GM21825 (cell line): ENCODE measurements at regions not wholly inside any gene's neighbourhood (a gene's known extent, or its start where the extent isn't known, plus 50 kb on each side); places are given as distances from the start of the nearest gene placed in this dataset.
"Not testable (repeated sequence)": the region's sequence is repeated elsewhere in the genome, so short reads cannot be mapped to it uniquely, and the experiment has no call there.

ENCODE experiments used
- ATAC-seq: cut with Tn5 transposase; IDR thresholded peaks from one replicate; pipeline ENCODE4 v1.9.1; 2021; ENCODE audit warnings: mild to moderate bottlenecking, moderate library complexity; ENCODE audit not compliant: unreplicated experiment

DNA sequence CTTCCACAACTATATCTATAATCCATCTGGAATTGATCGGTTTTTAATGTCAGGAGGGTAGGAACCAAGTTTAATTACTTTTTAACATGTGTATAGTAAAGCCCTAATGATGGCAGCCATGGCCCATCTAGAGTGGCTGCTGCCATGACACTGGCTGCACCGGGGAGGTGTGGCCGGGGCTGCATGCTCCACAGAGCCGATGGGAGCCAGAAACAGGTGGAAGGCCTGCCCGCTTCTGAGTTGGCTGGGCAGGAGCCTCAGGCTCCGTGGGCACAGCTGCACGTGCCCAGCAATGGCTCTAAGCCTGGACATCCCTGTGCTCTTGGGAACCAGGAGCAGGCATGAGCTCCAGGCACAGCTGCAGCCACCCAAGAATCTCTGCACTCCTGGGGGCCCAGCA lies 73.0 kb downstream of the GBP6 start:
- ATAC-seq, result no peak

DNA sequence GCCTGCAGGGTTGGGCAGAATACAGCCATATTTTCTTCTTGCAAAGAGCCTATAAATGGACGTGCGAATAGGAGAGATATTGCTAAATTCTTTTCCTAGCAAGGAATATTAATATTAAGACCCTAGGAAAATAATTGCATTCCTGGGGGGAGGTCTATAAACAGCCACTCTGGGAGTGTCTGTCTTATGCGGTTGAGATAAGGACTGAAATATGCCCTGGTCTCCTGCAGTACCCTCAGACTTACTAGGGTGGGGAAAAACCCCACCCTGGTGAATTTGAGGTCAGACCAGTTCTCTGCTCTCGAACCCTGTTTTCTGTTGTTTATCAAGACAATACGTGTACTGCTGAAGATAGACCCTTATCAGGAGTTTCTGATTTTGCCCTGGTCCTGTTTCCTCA lies 74.4 kb downstream of the GBP6 start:
- not testable (repeated sequence) for ATAC-seq

- no peak for ATAC-seq
These were observed 77.1 kb downstream of the GBP6 start for GRCh38 chr1:89440911-89441310.

DNA sequence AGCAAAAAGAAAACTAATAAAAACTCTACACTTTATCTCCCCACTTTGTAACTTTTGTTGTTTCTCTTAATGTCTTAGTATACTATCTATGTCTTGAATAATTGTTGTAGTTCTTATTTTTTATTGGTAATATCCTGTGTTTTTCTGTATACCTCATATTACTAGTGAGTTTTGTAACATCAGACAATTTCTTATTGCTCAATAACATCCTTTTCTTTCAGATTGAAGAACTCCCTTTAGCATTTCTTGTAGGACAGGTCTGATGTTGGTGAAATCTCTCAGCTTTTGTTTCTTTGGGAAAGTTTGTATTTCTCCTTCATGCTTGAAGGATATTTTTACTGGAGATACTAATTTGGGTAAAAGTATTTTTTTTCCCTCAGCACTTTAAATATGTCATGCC lies 79.8 kb upstream of the LRRC8B start:
- ATAC-seq, result no peak

GRCh38 chr1:89451011-89451410 lies 73.6 kb upstream of the LRRC8B start:
- peak; percentile 54 for ATAC-seq

DNA sequence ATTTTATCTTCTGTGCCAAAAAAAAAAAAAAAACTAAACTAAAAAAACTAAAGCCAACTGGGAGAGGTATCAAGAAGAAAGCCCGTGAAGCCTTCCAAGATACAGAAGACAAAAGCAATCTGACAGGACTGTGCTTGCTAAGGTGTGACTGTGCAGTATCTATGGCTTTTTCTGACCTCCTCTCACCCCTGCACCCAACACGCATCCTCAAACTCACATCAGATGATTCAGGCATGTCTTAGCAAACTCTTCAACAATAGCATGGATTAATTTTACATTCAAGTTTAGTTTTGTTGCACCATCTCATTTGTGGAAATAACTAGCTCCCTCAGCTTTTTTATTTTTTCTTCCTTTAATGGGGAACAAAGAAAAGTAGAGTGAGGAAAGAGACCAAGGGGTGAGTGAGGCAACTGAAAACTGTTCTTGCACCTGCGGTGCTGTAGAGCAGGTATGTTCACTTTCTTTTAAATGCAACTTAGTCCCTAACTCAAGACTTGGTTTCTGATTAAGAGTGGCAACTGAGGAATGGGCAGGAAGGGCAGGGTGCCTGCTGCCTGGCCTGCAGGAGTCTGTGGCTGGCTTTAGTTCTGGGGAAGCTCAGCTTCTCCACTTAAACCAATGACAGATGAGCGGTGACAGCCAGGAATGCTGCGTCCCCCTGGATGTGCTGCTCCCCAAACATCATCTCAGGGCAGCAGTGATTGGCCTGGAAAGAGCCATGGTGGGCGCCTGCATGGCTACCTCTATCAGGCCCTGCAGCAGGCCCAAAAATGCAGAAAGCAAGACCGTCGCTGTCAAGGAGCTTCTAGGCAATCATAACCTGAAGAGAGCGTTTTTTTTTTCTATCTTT lies 71.3 kb upstream of the LRRC8B start:
- ATAC-seq, result no peak

DNA sequence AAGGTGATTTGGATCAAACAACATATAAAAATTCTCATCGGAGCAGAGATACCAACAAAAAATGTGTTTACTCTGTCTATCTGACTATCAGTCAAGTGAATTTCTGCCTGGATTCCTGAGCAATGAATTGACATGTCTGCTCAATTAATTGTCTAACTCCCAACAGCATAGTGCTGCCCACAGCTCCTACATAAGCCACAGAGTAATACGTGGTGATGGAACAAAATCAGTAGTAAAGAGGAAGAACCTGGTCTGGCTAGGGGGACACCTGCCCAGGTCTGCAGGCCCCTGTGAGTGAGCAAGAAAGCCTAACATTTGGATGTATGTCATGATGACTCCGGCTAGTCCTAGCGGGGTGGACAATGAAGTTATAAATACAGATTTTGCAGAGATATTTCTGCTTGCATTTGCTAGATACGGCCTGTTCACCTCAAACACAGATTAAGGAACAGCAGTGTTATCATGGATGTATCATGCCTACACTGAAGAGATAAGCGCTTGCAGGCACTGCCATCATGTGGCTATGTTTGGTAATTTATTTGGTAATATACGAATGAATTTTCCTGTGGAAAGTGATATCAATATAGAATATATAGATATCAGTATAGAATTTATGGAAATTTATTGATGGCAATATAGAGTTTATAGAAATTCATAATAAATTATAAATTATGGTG lies 69.6 kb upstream of the LRRC8B start:
- ATAC-seq, result no peak

DNA sequence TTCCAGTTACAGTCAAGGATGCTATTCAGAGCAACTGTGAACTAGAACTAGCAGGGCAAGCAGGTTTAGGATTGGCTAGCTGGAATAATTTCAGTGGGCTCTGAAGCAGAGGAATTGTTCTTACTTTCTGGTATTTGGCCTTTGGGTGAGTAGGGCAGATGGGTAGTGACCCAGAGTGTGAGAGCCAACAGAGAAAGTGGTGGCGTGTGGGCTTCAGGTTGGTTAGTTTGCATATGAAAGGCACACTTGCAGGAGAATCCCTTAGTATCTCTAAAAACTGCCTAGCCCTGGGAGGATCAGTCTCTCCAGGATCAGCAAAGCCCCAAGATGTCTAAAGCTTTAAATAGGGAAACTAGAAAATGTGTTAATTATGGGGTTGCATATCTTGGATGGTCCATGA lies 67.6 kb upstream of the LRRC8B start:
- no peak for ATAC-seq

GRCh38 chr1:89459081-89459480 lies 65.5 kb upstream of the LRRC8B start:
- no peak for ATAC-seq

DNA sequence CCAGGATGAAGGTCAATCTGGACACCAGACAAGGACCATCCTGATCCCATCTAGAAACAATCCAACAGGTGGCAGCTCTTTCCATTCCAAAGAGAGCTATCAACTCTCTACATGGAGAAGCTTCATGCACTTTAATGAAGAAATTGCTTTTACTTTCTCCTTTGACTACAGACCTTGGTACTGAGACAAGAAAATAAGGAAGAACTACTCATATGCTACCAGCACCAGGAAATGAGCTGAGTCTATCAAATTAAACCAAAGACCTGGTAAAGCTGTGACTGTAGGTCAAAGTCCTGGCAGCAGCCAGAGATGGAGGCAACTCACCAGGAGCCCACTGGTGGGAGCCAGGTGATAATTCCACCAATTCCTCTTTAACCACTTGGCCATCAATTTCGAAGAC lies 64.3 kb upstream of the LRRC8B start:
- no peak for ATAC-seq

DNA sequence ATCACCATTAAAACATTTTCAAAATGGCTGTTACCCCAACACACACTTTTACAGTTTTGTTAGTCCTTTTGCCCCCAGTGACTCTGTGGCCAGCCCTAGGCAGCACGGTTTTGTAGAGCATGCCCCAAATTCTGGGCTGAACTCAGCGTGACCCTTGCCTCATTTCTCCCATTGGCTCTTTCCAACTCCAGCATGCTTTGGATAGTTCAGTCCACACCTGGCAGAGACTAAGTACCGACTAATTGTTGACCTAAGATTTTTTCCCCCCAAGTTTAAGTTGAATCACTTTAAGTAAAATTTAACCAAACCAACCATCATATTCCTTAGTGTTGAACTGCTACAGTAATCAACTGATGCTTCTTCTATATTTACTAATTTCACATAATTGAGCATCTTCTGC lies 62.4 kb upstream of the LRRC8B start:
- ATAC-seq, result no peak

GRCh38 chr1:89464008-89464407 lies 60.6 kb upstream of the LRRC8B start:
- ATAC-seq, result no peak

DNA sequence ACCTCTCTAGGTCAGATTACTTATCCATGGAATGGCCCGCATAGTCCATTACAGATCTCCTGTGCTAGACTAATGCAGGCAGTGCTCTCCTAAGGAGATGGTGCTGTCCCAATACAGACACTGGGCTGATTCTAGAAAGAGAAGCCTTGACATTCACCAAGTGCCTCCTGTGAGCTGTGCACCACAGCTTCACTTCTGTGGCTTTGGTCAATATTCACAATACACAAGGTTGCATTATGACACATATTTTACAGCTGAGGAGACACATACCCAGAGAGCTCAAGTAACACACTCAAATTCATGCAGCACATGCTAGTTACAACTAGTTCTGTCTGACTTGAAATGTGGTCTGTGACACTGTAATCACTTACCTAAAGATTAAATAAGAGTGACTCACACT lies 59.4 kb upstream of the LRRC8B start:
- no peak for ATAC-seq

DNA sequence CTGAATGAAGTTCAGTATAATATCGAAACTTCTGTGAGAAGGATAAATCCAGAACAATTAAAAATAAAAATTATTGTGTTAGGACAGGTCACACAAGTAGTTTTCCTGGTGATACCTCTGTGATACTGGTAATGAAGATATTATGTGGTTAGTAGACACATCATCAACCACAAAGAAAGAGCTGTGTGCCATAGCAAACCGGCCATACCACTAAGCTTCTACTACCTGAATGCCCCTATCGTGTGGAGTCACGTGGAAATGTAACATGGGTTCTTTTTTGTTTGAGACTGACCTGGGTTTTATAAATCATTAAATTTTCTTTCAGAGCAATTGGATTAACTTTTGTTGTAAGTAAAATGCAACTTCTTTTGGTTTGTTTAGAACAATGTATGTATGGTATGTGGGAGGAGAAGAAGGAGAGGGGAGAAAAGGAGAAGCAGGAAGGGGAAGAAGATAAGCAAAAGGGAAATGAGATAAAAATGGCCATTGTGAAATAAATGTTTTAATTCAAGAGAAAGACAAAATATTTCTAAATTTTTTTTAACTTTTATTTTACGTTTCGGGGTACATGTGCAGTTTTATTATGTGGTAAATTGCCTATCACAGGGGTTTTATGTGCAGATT lies 58.2 kb upstream of the LRRC8B start:
- ATAC-seq, result no peak

DNA sequence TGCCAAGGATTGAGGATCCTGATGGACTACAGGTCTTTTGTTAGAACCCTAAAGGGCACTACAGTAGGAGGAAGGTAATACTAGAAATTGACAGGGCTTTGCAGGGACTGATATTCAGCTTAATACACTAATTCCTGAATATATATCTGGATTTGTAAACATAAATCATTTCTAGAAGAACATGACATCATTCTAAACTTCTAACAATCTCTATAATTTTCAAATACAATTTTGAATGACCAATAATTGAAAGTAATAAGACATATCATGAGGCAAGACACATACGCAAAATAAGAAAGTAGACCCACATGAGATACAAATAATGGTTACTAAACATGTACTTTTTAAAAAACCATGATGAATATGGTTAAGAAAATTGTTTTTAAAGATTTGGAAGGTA lies 52.4 kb upstream of the LRRC8B start:
- no peak for ATAC-seq

GRCh38 chr1:89472886-89473417 lies 51.7 kb upstream of the LRRC8B start:
- ATAC-seq, result no peak
